Mucosa of stomach (tissue), 1 donor: ENCODE measurements at regions not wholly inside any gene's neighbourhood (a gene's known extent, or its start where the extent isn't known, plus 50 kb on each side); places are given as distances from the start of the nearest gene placed in this dataset.

Source experiments
- H3K27me3 ChIP-seq: one replicate; pipeline ENCODE4 v1.7.0; 2013; ENCODE audit warnings: mild to moderate bottlenecking, low read length; ENCODE audit not compliant: control insufficient read depth, insufficient read depth
- H3K36me3 ChIP-seq: one replicate; pipeline ENCODE4 v1.7.0; 2013; ENCODE audit warnings: low read length; ENCODE audit not compliant: control insufficient read depth, insufficient read depth
- H3K4me1 ChIP-seq: one replicate; pipeline ENCODE4 v1.7.0; 2013; ENCODE audit warnings: mild to moderate bottlenecking, low read length; ENCODE audit not compliant: control insufficient read depth, insufficient read depth
- H3K4me3 ChIP-seq: one replicate; pipeline ENCODE4 v1.7.0; 2013; ENCODE audit warnings: low read length
- H3K9ac ChIP-seq: one replicate; pipeline ENCODE4 v1.7.0; 2013; ENCODE audit warnings: mild to moderate bottlenecking, low read length, moderate library complexity
- H3K9me3 ChIP-seq: one replicate; pipeline ENCODE4 v1.7.0; 2013; ENCODE audit warnings: mild to moderate bottlenecking, low read length, moderate library complexity; ENCODE audit not compliant: control insufficient read depth
- donor health status: Pancreatic carcinoma.

DNA sequence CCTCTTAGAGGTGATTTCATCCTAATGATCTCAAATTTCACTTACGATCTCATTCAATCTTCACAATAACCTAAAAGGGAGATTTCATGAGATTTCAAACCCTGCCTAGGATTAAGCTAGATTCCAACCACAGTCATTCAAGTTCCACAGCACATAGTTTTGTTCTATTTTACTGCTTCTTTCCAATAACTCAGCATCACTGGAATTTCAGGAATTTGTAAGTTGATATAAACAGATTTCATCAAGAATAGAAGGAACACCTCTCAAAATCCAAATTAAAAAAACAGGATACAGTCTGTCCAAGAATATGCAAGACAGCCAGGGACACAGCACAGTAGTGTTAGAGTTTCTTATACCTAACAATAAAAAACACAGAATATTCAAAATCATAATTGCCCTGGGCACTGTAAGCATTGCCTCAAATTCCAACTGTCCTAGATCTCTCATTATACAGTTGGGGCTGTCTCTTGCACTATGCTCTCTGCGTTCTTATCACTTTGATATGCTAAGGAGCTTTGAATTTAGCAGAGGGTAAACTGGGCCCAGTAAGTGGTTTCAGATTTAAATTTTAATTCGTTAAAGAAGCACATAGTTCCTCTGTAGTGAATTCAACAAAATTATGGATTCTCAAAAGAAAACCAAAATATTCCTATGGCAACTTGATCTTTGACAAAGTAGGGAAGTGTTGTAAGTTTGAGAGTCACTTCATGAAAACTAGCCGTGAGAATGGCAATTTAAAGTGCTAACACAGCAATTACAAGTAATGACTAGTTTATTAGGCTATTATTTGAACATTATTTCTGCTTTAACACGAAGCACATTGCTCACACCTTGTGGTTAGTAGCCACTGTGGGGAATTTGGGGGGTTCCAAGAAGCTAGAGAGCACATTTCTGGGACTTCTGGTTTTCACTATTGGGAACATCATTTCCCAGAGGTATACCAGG lies 478.6 kb upstream of the C9orf72 start:
- no peaks in the 10 kb centered on the region for H3K27me3 ChIP-seq
- H3K4me1 ChIP-seq = no peaks in the 10 kb centered on the region
- no peaks in the 10 kb centered on the region for H3K9me3 ChIP-seq
- H3K36me3 ChIP-seq = no peaks in the 10 kb centered on the region
- no peak overlapping the region for H3K9ac ChIP-seq
- no peak overlapping the region for H3K4me3 ChIP-seq

DNA sequence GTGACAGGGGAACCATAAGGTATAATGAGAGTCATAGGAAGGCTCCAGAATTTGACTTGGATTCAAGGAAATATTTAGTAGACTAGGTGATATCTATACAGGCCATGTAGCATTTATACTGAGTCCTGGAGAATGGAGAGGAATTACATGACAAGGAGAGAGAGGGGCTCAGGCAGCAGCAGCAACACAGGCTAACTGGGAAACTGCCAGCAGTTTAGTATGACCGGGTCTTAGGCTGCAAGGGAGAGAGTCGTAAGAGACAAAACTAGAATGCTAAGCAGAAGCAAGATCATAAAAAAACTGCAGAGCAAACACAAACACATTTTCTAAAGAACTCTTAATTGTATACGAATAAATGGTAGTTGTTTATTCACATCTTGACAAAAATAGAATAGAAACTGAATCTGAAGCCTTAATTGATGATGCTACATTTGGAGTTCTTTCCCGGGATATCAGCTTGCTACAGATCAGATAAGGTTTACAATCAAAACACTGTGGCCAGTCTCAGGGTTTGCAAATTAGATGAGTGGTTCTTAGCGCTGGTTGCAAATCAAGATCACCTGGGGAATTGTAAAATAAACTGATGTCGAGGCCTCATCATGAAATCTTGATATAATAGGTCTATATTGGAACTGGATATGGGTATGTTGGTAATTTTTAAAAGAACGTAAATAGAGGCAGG lies 480.0 kb upstream of the C9orf72 start:
- Histone ChIP-seq H3K9ac (no peak overlapping the region), H3K4me1 (no peaks in the 10 kb centered on the region), H3K4me3 (no peak overlapping the region), H3K9me3 (no peaks in the 10 kb centered on the region), H3K36me3 (no peaks in the 10 kb centered on the region), H3K27me3 (no peaks in the 10 kb centered on the region)

DNA sequence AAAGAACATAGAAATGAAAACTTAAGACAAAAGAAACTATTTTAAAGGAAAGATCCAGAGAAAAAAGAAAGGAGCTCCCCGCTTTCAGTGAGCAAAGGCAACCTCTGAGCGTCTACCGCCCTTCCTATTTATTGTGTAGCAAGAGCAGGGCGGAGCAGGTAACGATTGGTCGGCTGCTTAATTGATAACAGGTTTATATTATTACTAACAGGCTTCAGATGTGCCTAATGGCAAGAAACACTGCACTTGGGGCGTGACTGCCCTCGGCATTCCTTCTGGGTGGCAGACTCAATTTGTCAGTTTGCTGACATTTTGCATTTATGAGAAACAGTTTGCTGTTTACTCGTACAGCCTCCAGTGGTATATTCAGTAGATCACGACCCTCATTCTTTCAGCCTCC lies 482.7 kb upstream of the C9orf72 start:
- H3K4me3 ChIP-seq = no peak overlapping the region
- no peaks in the 10 kb centered on the region for H3K36me3 ChIP-seq
- no peaks in the 10 kb centered on the region for H3K27me3 ChIP-seq

DNA sequence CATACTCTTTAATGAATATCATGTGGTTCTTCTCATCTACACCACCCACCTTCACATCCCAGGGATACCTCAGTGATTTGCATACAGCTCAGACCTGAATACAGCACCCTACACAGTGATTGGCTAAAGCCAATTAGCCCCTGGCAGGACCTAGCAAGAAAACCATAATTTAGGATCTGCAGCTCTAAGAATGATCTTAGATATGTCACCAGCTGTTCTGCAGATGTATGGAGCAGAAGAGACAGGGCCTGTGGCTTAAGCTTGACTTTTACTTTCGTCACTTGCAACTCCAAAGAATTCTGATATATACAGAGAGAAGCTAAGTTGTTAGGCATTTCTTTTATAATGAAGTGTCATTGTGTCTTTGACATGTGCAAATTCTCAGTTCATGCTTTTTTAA lies 483.2 kb upstream of the C9orf72 start:
- Histone ChIP-seq H3K9ac (no peak overlapping the region), H3K9me3 (no peaks in the 10 kb centered on the region), H3K36me3 (no peaks in the 10 kb centered on the region), H3K27me3 (no peaks in the 10 kb centered on the region), H3K4me3 (no peak overlapping the region), H3K4me1 (no peaks in the 10 kb centered on the region)

More for the DNA sequence above, 482.7 kb upstream of the C9orf72 start:
- Histone ChIP-seq H3K4me1 (no peaks in the 10 kb centered on the region), H3K9ac (no peak overlapping the region), H3K9me3 (no peaks in the 10 kb centered on the region)

DNA sequence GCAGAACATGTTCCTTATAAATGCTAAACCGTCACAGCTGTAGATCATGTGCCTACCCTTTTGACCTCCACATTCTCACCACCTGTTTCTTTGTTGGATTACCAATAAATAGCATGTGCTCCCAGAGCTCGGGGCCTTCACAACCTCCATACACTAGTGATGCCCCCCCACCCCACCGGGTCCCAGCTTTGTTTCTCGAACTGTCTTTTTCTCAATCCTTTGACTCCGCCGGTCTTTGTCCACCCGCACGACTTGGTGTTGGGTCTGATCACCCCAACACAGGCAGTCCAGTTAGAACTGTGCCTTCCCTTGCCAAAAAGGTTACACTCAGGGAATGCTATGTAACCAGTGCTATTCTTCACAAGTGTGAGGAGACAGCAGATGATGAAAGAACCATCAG lies 485.9 kb upstream of the C9orf72 start:
- H3K27me3 ChIP-seq = no peaks in the 10 kb centered on the region
- H3K36me3 ChIP-seq = no peaks in the 10 kb centered on the region
- H3K4me1 ChIP-seq = no peaks in the 10 kb centered on the region
- H3K9ac ChIP-seq = no peak overlapping the region
- H3K9me3 ChIP-seq = no peaks in the 10 kb centered on the region
- H3K4me3 ChIP-seq = no peak overlapping the region

DNA sequence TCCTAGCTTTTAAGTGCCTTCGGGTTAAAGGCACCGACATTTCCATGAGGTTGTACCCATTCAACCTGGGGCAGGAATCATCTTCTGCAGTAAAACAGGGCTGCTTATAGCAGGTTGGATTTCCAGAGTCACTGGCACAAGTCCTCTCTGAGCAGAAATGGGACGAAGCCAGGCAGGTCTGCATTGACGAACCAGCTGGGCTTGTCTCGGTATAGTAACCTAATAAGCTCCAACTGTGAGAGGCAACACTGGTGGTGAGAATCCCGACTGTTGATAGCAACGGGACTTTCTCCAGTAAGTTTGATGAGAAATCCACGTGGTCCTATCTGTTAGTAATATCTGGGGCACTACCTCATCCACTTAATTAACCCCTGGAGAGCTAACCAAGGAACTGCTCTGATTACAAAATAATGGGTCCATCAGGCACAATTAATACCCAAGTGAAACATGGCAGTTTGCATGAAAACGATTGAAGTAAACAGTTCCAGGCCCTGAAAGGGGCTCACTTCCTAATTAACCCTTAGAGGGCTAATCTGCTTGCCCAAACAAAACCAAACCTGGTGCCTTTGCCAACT lies 491.0 kb upstream of the C9orf72 start:
- no peak overlapping the region for H3K9ac ChIP-seq
- H3K27me3 ChIP-seq = no peaks in the 10 kb centered on the region

DNA sequence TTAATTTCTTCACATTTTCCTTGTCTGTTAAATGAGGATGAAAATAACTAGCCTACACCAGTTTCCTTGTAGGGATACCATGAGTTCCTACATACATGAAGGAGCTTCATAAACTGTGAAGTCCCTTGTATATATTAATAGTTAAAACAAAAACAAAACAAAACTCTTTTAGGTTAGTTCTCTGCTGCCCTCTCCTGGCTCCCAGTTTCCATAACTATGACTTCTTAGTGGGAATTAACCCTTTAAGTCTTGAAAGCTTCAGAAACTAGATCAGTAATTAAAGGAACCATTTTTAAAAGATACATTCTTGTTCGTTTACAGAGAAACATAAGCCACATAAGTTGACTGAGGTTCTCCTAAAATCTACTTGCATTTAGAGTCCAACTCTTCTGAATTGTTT lies 500.0 kb upstream of the C9orf72 start:
- Histone ChIP-seq H3K4me3 (no peak overlapping the region), H3K9me3 (no peaks in the 10 kb centered on the region), H3K27me3 (no peaks in the 10 kb centered on the region), H3K4me1 (no peaks in the 10 kb centered on the region), H3K9ac (no peak overlapping the region), H3K36me3 (no peaks in the 10 kb centered on the region)

More for the DNA sequence above, 491.0 kb upstream of the C9orf72 start:
- no peaks in the 10 kb centered on the region for H3K9me3 ChIP-seq
- H3K4me1 ChIP-seq = no peaks in the 10 kb centered on the region
- no peak overlapping the region for H3K4me3 ChIP-seq
- H3K36me3 ChIP-seq = no peaks in the 10 kb centered on the region

DNA sequence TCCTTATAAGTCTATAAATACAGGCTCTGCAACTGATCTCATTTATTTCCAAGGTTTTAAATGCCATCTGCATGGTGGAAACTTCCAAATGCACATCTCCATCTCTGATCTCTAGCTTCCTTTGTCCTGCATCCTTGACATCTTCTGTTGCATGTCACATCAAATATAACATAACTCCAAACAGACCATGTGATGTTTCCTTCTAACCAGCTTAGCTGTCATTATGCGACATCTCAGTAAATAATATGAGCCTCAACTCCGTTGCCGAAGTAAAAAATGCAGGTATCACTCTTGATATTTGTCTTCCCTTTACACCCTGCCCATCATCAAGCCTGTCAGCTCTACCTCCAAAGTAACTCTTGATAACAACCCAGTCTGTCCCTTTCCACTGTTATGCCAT lies 506.4 kb upstream of the C9orf72 start:
- H3K9me3 ChIP-seq = no peaks in the 10 kb centered on the region
- no peak overlapping the region for H3K4me3 ChIP-seq
- no peaks in the 10 kb centered on the region for H3K27me3 ChIP-seq
- H3K36me3 ChIP-seq = no peaks in the 10 kb centered on the region
- no peak overlapping the region for H3K9ac ChIP-seq
- H3K4me1 ChIP-seq = no peaks in the 10 kb centered on the region

DNA sequence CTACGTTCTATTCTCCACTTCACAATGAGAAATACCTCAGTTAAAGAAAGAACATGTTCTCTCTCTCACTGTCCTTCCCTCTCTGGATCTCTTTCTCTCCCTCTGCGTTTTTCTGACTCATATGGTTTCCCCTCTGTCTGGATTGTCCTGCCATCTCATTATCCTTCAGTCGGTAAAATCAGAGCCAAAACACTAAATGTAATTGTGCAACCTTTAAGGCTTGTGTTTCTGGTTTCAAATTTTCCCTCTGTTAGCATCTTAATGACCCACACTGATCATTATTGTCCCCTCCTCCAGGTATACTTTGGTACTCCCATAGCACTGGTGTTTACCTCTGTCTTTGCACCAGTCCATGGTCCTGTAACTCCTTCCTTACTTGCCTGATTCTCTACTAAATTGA lies 509.4 kb upstream of the C9orf72 start:
- no peaks in the 10 kb centered on the region for H3K36me3 ChIP-seq
- no peaks in the 10 kb centered on the region for H3K27me3 ChIP-seq
- no peaks in the 10 kb centered on the region for H3K9me3 ChIP-seq
- H3K4me3 ChIP-seq = no peak overlapping the region
- H3K9ac ChIP-seq = no peak overlapping the region
- H3K4me1 ChIP-seq = no peaks in the 10 kb centered on the region

DNA sequence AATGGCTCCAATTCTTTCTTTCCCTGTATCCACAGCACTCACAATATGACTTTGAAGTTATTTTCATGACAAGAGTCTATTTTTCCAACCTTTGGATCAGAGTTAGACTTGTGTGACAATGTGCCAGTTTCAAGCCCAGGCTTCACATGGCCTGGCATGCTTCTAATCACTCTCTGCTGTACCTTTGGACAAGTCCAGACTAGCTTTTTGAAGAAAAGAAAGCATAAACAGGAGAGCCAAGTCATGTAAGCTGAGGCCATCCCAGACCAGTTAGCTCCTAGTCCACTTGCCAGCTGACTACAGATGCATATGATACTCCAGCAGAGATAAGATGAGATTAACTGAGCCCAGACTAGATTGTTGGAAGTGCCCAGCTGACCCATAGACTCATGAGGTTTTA lies 513.6 kb upstream of the C9orf72 start:
- Histone ChIP-seq H3K9me3 (no peaks in the 10 kb centered on the region), H3K4me1 (no peaks in the 10 kb centered on the region), H3K27me3 (no peaks in the 10 kb centered on the region), H3K36me3 (no peaks in the 10 kb centered on the region), H3K9ac (no peak overlapping the region), H3K4me3 (no peak overlapping the region)

DNA sequence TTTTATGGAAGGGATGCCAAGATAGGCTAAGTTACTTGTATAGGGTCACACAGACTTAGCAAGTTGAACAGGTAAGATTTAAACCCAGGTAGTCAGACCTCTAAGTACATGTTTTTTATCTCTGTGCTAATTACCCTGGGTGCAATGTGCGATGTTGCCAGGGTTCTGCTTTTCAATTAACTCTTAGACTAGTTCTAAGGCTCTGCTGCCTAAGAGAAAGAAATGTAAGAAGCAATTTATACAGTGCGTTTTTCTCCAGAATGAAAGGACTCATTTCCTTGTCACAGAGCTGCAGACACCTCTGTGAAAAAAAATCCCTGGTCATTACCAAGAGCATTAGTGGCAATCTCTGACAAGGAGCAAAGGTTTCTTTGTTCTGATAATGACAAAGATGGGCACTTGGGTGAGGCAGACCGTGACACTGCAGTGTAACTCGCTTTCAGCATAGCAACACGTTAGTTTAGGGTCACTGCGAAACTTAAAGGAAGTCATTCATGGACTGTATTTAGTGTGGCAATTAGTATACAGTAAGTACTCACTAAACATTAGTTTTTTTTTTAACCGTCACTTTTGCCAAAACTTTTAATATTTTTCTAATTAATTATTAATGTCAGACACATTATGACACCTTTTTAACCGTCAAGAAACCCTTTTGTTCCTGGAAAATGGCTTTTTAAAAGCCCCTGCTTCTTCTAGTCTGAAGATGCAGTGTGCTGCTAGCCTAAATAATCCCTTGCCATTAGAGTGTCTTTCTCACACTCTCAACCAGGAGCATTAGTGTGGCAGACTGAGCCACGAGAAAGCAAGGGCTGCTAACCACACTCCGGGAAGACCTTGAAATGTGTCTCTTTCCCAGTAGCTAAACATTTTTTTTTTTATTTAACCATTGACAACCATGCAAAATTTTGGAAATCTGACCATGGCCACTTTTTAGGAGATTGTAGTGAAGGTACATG lies 520.0 kb upstream of the C9orf72 start:
- Histone ChIP-seq H3K4me3 (no peak overlapping the region), H3K27me3 (no peaks in the 10 kb centered on the region), H3K36me3 (no peaks in the 10 kb centered on the region), H3K4me1 (no peaks in the 10 kb centered on the region), H3K9me3 (no peaks in the 10 kb centered on the region), H3K9ac (no peak overlapping the region)
